ENCODE measurements at regions not wholly inside any gene's neighbourhood (a gene's known extent, or its start where the extent isn't known, plus 50 kb on each side); places are given as distances from the start of the nearest gene placed in this dataset.

GRCh38 chr4:8783736-8784135 lies 87.9 kb downstream of the HMX1 start:
- DNase-seq (ENCODE audit: insufficient read length, low spot score) (no peak), FAIRE-seq (no peak)
- TF ChIP-seq PAX5 (IDR thresholded peaks at IDR 0.05; ENCODE audit: insufficient read depth, low read length, severe bottlenecking) = no peak

DNA sequence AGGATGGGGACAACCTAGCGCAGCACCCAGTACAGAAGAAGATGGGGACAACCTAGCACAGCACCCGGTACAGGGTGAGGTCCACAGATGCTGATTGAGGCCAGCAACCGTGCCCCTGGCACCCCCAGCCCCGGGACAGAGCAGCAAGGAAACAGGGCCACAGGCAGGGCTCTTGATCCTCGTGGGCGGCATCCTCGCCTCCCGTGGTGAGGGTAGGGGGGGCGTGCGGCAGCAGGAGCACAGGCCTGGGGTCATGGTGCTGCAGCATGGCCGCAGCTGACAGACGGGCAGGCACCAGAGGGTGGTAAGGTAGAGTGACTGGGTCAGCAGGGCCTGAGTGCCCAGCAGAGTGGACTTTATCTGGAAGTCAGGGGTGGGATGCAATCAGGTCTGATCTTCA lies 89.5 kb downstream of the HMX1 start:
- TF ChIP-seq POU2F2 (IDR thresholded peaks at IDR 0.05; ENCODE audit: low read depth, low read length) (no peak), SPI1 (IDR thresholded peaks at IDR 0.05; ENCODE audit: low read depth, low read length) (no peak), POLR2AphosphoS5 (IDR thresholded peaks at IDR 0.05; ENCODE audit: low read depth, low read length) (no peak), TAF1 (IDR thresholded peaks at IDR 0.05; ENCODE audit: low read depth, low read length) (no peak)
- FAIRE-seq (no peak), DNase-seq (ENCODE audit: insufficient read length, low spot score) (no peak)

- TF ChIP-seq SPI1 (IDR thresholded peaks at IDR 0.05; ENCODE audit: low read depth, low read length) = no peak
- no peak for TF ChIP-seq POLR2AphosphoS5 (IDR thresholded peaks at IDR 0.05; ENCODE audit: low read depth, low read length)
- no peak for TF ChIP-seq PAX5 (IDR thresholded peaks at IDR 0.05; ENCODE audit: insufficient read depth, low read length, severe bottlenecking)
- no peak for TF ChIP-seq POU2F2 (IDR thresholded peaks at IDR 0.05; ENCODE audit: low read depth, low read length)
- TF ChIP-seq POLR2A (IDR thresholded peaks at IDR 0.05; ENCODE audit: low read depth, low read length) = no peak
- no peak for TF ChIP-seq TAF1 (IDR thresholded peaks at IDR 0.05; ENCODE audit: low read depth, low read length)
- no peak for FAIRE-seq
- no peak for DNase-seq (ENCODE audit: insufficient read length, low spot score)
Measured at GRCh38 chr4:8781641-8782040, 90.0 kb downstream of the HMX1 start.

DNA sequence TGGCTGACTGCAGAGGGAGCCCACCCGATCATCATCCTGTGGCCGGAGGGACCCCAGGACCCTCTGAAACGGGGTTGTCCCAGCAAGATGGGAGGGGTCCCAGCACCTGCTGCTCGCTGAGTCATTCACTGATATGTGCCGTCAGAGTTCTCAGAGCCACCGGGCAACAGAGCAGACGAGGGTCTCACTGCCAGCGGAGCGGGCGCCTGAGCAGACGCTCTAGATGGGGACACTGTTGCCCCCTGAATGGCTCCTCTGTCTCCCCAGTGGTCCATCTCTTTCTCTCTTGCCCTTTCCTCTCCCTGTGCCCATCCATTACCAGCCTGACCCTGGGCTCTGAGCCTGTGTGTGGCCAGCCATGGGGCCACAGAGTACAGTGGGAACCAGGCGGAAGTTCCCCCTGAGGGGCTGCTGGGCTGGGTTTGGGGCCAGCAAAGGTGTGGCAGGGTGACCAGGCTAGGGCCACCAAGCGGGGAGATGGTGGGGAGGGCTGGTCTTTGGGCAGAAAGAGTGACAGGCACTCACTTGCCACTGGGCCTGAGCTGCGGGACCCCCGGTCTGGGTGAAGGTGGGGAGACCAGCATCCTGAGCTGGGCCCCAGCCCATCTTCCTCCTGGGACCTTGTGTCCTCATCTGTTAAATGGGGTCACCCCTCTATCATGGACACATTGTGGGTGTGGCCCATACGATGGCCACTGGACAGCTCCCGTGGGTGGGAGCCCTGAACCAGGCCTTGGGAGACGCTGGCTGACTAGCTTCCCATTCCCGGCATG lies 90.9 kb downstream of the HMX1 start:
- DNase-seq (ENCODE audit: insufficient read length, low spot score) = no peak
- TF ChIP-seq POLR2A (IDR thresholded peaks at IDR 0.05; ENCODE audit: low read depth, low read length) (no peak), SPI1 (IDR thresholded peaks at IDR 0.05; ENCODE audit: low read depth, low read length) (no peak), PAX5 (IDR thresholded peaks at IDR 0.05; ENCODE audit: insufficient read depth, low read length, severe bottlenecking) (no peak), TAF1 (IDR thresholded peaks at IDR 0.05; ENCODE audit: low read depth, low read length) (no peak), POLR2AphosphoS5 (IDR thresholded peaks at IDR 0.05; ENCODE audit: low read depth, low read length) (no peak), POU2F2 (IDR thresholded peaks at IDR 0.05; ENCODE audit: low read depth, low read length) (no peak)
- no peak for FAIRE-seq

DNA sequence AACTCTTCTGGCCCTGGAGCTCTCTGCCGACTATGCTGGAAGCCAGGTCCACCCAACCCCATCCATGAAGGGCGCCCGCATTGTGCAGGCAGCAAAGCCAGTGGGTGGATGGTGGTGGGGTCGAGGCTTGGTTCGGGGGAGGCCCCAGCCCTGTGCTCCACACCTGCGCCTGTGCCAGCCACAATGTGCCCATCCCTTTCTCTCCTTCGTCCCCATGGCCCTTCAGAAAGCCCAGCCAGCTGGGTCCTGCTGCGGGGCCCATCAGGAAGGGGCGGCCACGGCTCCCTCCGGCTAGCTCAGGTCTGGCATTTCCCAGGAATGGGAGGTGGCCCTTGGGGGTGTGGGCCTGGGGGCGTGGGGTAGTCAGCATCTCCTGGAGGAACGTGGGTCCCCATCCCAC lies 91.6 kb downstream of the HMX1 start:
- TF ChIP-seq TAF1 (IDR thresholded peaks at IDR 0.05; ENCODE audit: low read depth, low read length) = no peak
- no peak for TF ChIP-seq PAX5 (IDR thresholded peaks at IDR 0.05; ENCODE audit: insufficient read depth, low read length, severe bottlenecking)
- no peak for TF ChIP-seq POLR2A (IDR thresholded peaks at IDR 0.05; ENCODE audit: low read depth, low read length)
- no peak for TF ChIP-seq POLR2AphosphoS5 (IDR thresholded peaks at IDR 0.05; ENCODE audit: low read depth, low read length)
- no peak for TF ChIP-seq SPI1 (IDR thresholded peaks at IDR 0.05; ENCODE audit: low read depth, low read length)
- TF ChIP-seq POU2F2 (IDR thresholded peaks at IDR 0.05; ENCODE audit: low read depth, low read length) = no peak
- DNase-seq (ENCODE audit: insufficient read length, low spot score) (no peak), FAIRE-seq (no peak)

GRCh38 chr4:8779490-8779932 lies 92.1 kb downstream of the HMX1 start:
- TF ChIP-seq POU2F2 (IDR thresholded peaks at IDR 0.05; ENCODE audit: low read depth, low read length) = no peak
- TF ChIP-seq POLR2A (IDR thresholded peaks at IDR 0.05; ENCODE audit: low read depth, low read length) = no peak
- TF ChIP-seq POLR2AphosphoS5 (IDR thresholded peaks at IDR 0.05; ENCODE audit: low read depth, low read length) = no peak
- TF ChIP-seq PAX5 (IDR thresholded peaks at IDR 0.05; ENCODE audit: insufficient read depth, low read length, severe bottlenecking) = no peak
- no peak for TF ChIP-seq TAF1 (IDR thresholded peaks at IDR 0.05; ENCODE audit: low read depth, low read length)
- no peak for TF ChIP-seq SPI1 (IDR thresholded peaks at IDR 0.05; ENCODE audit: low read depth, low read length)
- DNase-seq (ENCODE audit: insufficient read length, low spot score) = no peak
- no peak for FAIRE-seq

DNA sequence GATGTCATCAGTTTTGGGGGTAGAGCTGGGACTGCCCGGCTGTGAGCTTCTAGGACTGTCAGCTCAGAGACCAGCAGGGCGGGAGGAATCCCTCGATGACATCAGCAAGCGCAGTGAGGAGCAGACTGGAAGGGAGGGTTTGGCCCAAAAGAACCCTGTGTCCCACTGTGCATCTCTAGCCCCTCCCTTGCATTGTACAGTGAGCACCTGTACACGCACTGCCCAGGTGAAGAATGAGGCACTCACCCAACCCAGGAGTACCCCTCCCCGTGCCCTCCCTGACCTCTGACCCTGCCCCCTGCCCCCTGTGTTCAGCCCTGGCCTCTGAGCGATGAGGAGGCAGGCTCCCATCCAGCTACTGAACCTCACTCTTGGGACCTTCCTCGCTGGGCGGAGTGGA lies 92.9 kb downstream of the HMX1 start:
- FAIRE-seq (no peak), DNase-seq (ENCODE audit: insufficient read length, low spot score) (no peak)
- TF ChIP-seq TAF1 (IDR thresholded peaks at IDR 0.05; ENCODE audit: low read depth, low read length) = no peak
- TF ChIP-seq POU2F2 (IDR thresholded peaks at IDR 0.05; ENCODE audit: low read depth, low read length) = no peak
- TF ChIP-seq SPI1 (IDR thresholded peaks at IDR 0.05; ENCODE audit: low read depth, low read length) = no peak
- no peak for TF ChIP-seq POLR2A (IDR thresholded peaks at IDR 0.05; ENCODE audit: low read depth, low read length)
- TF ChIP-seq POLR2AphosphoS5 (IDR thresholded peaks at IDR 0.05; ENCODE audit: low read depth, low read length) = no peak
- TF ChIP-seq PAX5 (IDR thresholded peaks at IDR 0.05; ENCODE audit: insufficient read depth, low read length, severe bottlenecking) = no peak

- DNase-seq (ENCODE audit: insufficient read length, low spot score) (no peak), FAIRE-seq (no peak)
Measured at GRCh38 chr4:8778291-8778690, 93.3 kb downstream of the HMX1 start.

GRCh38 chr4:8777320-8778196 lies 94.1 kb downstream of the HMX1 start:
- no peak for FAIRE-seq
- no peak for DNase-seq (ENCODE audit: insufficient read length, low spot score)
- TF ChIP-seq POU2F2 (IDR thresholded peaks at IDR 0.05; ENCODE audit: low read depth, low read length) (no peak), TAF1 (IDR thresholded peaks at IDR 0.05; ENCODE audit: low read depth, low read length) (no peak), SPI1 (IDR thresholded peaks at IDR 0.05; ENCODE audit: low read depth, low read length) (no peak), PAX5 (IDR thresholded peaks at IDR 0.05; ENCODE audit: insufficient read depth, low read length, severe bottlenecking) (no peak), POLR2A (IDR thresholded peaks at IDR 0.05; ENCODE audit: low read depth, low read length) (no peak), POLR2AphosphoS5 (IDR thresholded peaks at IDR 0.05; ENCODE audit: low read depth, low read length) (no peak)

More at GRCh38 chr4:8778291-8778690, 93.3 kb downstream of the HMX1 start:
- TF ChIP-seq POLR2AphosphoS5 (IDR thresholded peaks at IDR 0.05; ENCODE audit: low read depth, low read length) (no peak), TAF1 (IDR thresholded peaks at IDR 0.05; ENCODE audit: low read depth, low read length) (no peak), POU2F2 (IDR thresholded peaks at IDR 0.05; ENCODE audit: low read depth, low read length) (no peak), PAX5 (IDR thresholded peaks at IDR 0.05; ENCODE audit: insufficient read depth, low read length, severe bottlenecking) (no peak), SPI1 (IDR thresholded peaks at IDR 0.05; ENCODE audit: low read depth, low read length) (no peak), POLR2A (IDR thresholded peaks at IDR 0.05; ENCODE audit: low read depth, low read length) (no peak)
